H1 (cell line): ENCODE measurements at regions not wholly inside any gene's neighbourhood (a gene's known extent, or its start where the extent isn't known, plus 50 kb on each side); places are given as distances from the start of the nearest gene placed in this dataset.

Source experiments
- CTCF ChIA-PET: fragments of 300-600 bp; sonication (Branson Sonifier 250); formaldehyde crosslinking; loops from one replicate; lab custom pipeline; 2021; ENCODE audit not compliant: partially characterized antibody; lab: Charles Lee
- POLR2A ChIA-PET: fragments of 300-600 bp; sonication (Branson Sonifier 250); formaldehyde crosslinking; loops from one replicate; lab custom pipeline; 2021; ENCODE audit warnings: inconsistent platforms; ENCODE audit not compliant: partially characterized antibody; lab: Charles Lee
- DNase-seq, 2 experiments: peaks; one replicate each; pipeline versions ENCODE4 v3.0.0 to v3.0.0-alpha.2; 2010 to 2022; ENCODE audit warnings: low spot score in 2 of 2, low read depth in 1 of 2, mixed read lengths in 1 of 2
- FAIRE-seq: peaks from 2 replicates; lab custom pipeline; 2011; peaks lifted over from hg19 to GRCh38; lab: Jason Lieb, UNC
- H2AFZ ChIP-seq: 2 replicates; pipeline ENCODE4 v1.8.1; 2012; ENCODE audit warnings: low read length, inconsistent platforms
- H2AK5ac ChIP-seq: 2 replicates; pipeline ENCODE4 v1.6.1; 2013; ENCODE audit warnings: low read depth, low read length
- H2BK120ac ChIP-seq: replicated peaks from 2 replicates; pipeline ENCODE3; 2013; ENCODE audit warnings: low read depth, low read length, inconsistent platforms
- H2BK12ac ChIP-seq: 2 replicates; pipeline ENCODE4 v1.6.1; 2013; ENCODE audit warnings: low read depth, low read length
- H2BK15ac ChIP-seq: 2 replicates; pipeline ENCODE4 v1.6.1; 2013; ENCODE audit warnings: low read length
- H2BK20ac ChIP-seq: 2 replicates; pipeline ENCODE4 v1.6.1; 2013; ENCODE audit warnings: low read length
- H2BK5ac ChIP-seq: 2 replicates; pipeline ENCODE4 v1.6.1; 2013; ENCODE audit warnings: low read depth, low read length
- H3K14ac ChIP-seq: 2 replicates; pipeline ENCODE4 v1.6.1; 2013; ENCODE audit warnings: inconsistent platforms; ENCODE audit not compliant: insufficient read length
- H3K18ac ChIP-seq: 2 replicates; pipeline ENCODE4 v1.6.1; 2013; ENCODE audit warnings: low read length; ENCODE audit errors: extremely low read depth
- H3K23ac ChIP-seq: 2 replicates; pipeline ENCODE4 v1.6.1; 2013; ENCODE audit warnings: inconsistent platforms; ENCODE audit not compliant: insufficient read length
- H3K23me2 ChIP-seq: 2 replicates; pipeline ENCODE4 v1.6.1; 2013; ENCODE audit warnings: low read depth, low read length
- H3K27ac ChIP-seq: 2 replicates; pipeline ENCODE4 v1.6.1; 2011; ENCODE audit warnings: low read depth, low read length, inconsistent platforms
- H3K27me3 ChIP-seq, 4 experiments: replicated peaks in 1 of 4; 1 replicate in 1 of 4; 2 replicates in 3 of 4; pipeline versions ENCODE4 v1.6.1 to v1.8.1; 2011 to 2013; ENCODE audit warnings: low read length in 3 of 4, mild to moderate bottlenecking in 3 of 4, inconsistent platforms in 2 of 4, mixed read lengths in 2 of 4, moderate library complexity in 1 of 4; ENCODE audit not compliant: control insufficient read depth in 3 of 4, insufficient read depth in 3 of 4; ENCODE audit errors: extremely low read depth in 1 of 4
- H3K36me3 ChIP-seq, 4 experiments: 2 replicates each; pipeline versions ENCODE4 v1.6.1 to v1.8.1; 2011 to 2013; ENCODE audit warnings: mild to moderate bottlenecking in 4 of 4, low read length in 3 of 4, moderate library complexity in 2 of 4, control low read depth in 1 of 4, inconsistent platforms in 1 of 4; ENCODE audit not compliant: insufficient read depth in 4 of 4, control insufficient read depth in 2 of 4
- H3K4ac ChIP-seq: replicated peaks from 2 replicates; pipeline ENCODE3; 2013; ENCODE audit warnings: low read length, low read depth, mixed read lengths, inconsistent platforms; ENCODE audit not compliant: insufficient read length
- H3K4me1 ChIP-seq, 4 experiments: replicated peaks in 1 of 4; 1 replicate in 1 of 4; 2 replicates in 3 of 4; pipeline versions ENCODE4 v1.6.1 to v1.8.1; 2011 to 2013; ENCODE audit warnings: low read length in 3 of 4, inconsistent platforms in 2 of 4, mixed read lengths in 1 of 4; ENCODE audit not compliant: insufficient read depth in 4 of 4, control insufficient read depth in 3 of 4
- H3K4me2 ChIP-seq, 2 experiments: 2 replicates each; pipeline versions ENCODE4 v1.6.1 to v1.8.1; 2011 to 2013; ENCODE audit warnings: low read depth in 2 of 2, low read length in 2 of 2, control low read depth in 1 of 2, inconsistent platforms in 1 of 2, mild to moderate bottlenecking in 1 of 2; ENCODE audit not compliant: insufficient read depth in 1 of 2
- H3K4me3 ChIP-seq, 4 experiments: fragments of 200-600, 300-600 bp in 1 of 4; sonication (generic), shearing (Covaris generic), sonication (Bioruptor Twin) in 1 of 4; 2 replicates each; pipeline versions ENCODE4 v1.5.1 to v1.8.1; 2011 to 2016; ENCODE audit warnings: low read length in 4 of 4, low read depth in 3 of 4, control low read depth in 2 of 4, inconsistent platforms in 2 of 4, mild to moderate bottlenecking in 2 of 4, mixed read lengths in 1 of 4, moderate library complexity in 1 of 4; ENCODE audit not compliant: insufficient read depth in 2 of 4; ENCODE audit errors: extremely low read depth in 1 of 4
- H3K56ac ChIP-seq: replicated peaks from 2 replicates; pipeline ENCODE3; 2013; ENCODE audit warnings: low read depth, mild to moderate bottlenecking, mixed read lengths, low read length, inconsistent platforms; ENCODE audit not compliant: insufficient read length
- H3K79me1 ChIP-seq: 2 replicates; pipeline ENCODE4 v1.6.1; 2013; ENCODE audit warnings: low read depth, low read length, control low read depth
- H3K79me2 ChIP-seq, 2 experiments: 2 replicates each; pipeline versions ENCODE4 v1.6.1 to v1.8.1; 2012 to 2013; ENCODE audit warnings: low read length in 2 of 2, mild to moderate bottlenecking in 2 of 2, inconsistent platforms in 1 of 2; ENCODE audit not compliant: insufficient read depth in 2 of 2, control insufficient read depth in 1 of 2
- H3K9ac ChIP-seq, 4 experiments: replicated peaks in 1 of 4; 1 replicate in 1 of 4; 2 replicates in 3 of 4; pipeline versions ENCODE4 v1.6.1 to v1.8.1; 2011 to 2013; ENCODE audit warnings: low read depth in 3 of 4, low read length in 3 of 4, control low read depth in 2 of 4, mild to moderate bottlenecking in 2 of 4, moderate library complexity in 2 of 4, inconsistent platforms in 1 of 4; ENCODE audit errors: extremely low read depth in 1 of 4
- H3K9me3 ChIP-seq, 2 experiments: 2 replicates each; pipeline versions ENCODE4 v1.6.1 to v1.8.1; 2012 to 2013; ENCODE audit warnings: mild to moderate bottlenecking in 2 of 2, moderate library complexity in 2 of 2, control low read depth in 1 of 2, inconsistent platforms in 1 of 2, low read depth in 1 of 2, low read length in 1 of 2, mixed read lengths in 1 of 2; ENCODE audit not compliant: insufficient read depth in 2 of 2
- H4K20me1 ChIP-seq, 2 experiments: replicated peaks in 1 of 2; 2 replicates each; pipeline versions ENCODE3 to v1.8.1; 2011 to 2013; ENCODE audit warnings: inconsistent platforms in 2 of 2, low read length in 2 of 2, mild to moderate bottlenecking in 1 of 2; ENCODE audit not compliant: insufficient read depth in 2 of 2, control insufficient read depth in 1 of 2
- H4K5ac ChIP-seq: 2 replicates; pipeline ENCODE4 v1.6.1; 2013; ENCODE audit warnings: low read length, low read depth, mixed read lengths, inconsistent platforms; ENCODE audit not compliant: insufficient read length
- H4K8ac ChIP-seq: 2 replicates; pipeline ENCODE4 v1.8.0; 2013; ENCODE audit warnings: mild to moderate bottlenecking, moderate library complexity, low read length, inconsistent platforms; ENCODE audit not compliant: insufficient read depth; ENCODE audit errors: extremely low read depth
- H4K91ac ChIP-seq: replicated peaks from 2 replicates; pipeline ENCODE3; 2013; ENCODE audit warnings: low read length, mixed read lengths, inconsistent platforms; ENCODE audit not compliant: insufficient read length
- CHD7 ChIP-seq: fragments of 300-600 bp; sonication (generic); IDR thresholded peaks from 2 replicates; pipeline ENCODE4 v1.7.1; 2012; ENCODE audit warnings: low read length, moderate library complexity, mild to moderate bottlenecking, inconsistent platforms; ENCODE audit not compliant: insufficient replicate concordance
- WGBS, 2 experiments: shearing (Covaris generic) in 1 of 2; methylation state at CpG; one replicate each; pipeline versions ENCODE4 v1.1.6 to v1.1.7; 2013 to 2015; ENCODE audit warnings: low lambda C conversion rate in 2 of 2, mixed read lengths in 2 of 2, inconsistent platforms in 1 of 2, low coverage in 1 of 2, missing lambda C conversion rate in 1 of 2; ENCODE audit not compliant: insufficient replicate concordance in 2 of 2, insufficient coverage in 1 of 2, insufficient read length in 1 of 2; ENCODE audit errors: extremely low coverage in 1 of 2, missing lambda C conversion rate in 1 of 2; 5-methylcytosine and 5-hydroxymethylcytosine counted together

DNA sequence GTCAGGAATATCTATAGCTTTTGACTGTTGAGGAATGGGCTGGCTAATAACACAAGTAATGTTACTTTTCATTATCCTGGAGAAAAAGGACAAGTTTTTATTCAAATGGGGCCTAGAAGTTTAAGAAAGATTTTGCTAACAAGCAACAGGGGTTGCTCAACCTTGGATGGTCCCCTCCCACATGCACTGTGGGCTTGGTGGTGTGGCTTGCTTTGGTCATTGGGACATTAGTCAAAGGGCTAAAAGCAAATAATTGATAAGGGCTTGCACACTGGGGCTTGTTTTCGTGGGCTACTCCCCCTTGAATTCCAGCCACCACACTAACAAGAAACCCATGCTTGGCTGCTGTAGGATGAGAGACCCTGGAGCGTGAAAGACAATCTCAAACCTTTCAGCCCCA lies 127.6 kb downstream of the JCAD start:
- Histone ChIP-seq H2AFZ (no peak overlapping the region), H4K5ac (no peak overlapping the region), H3K36me3 (no peaks in the 10 kb centered on the region), H2BK15ac (no peak overlapping the region), H3K4me2 (no peak overlapping the region), H2BK12ac (no peak overlapping the region), H3K14ac (no peak overlapping the region), H3K4me1 (no peaks in the 10 kb centered on the region), H2AK5ac (no peak overlapping the region), H4K91ac (no peak overlapping the region), H3K4me3 (no peak overlapping the region), H3K4ac (no peak overlapping the region), H3K23me2 (no peaks in the 10 kb centered on the region), H4K8ac (no peak overlapping the region), H3K9ac (no peak overlapping the region), H3K79me2 (no peaks in the 10 kb centered on the region), H4K20me1 (no peaks in the 10 kb centered on the region), H3K23ac (no peak overlapping the region), H2BK20ac (no peak overlapping the region), H3K27ac (no peak overlapping the region), H2BK120ac (no peak overlapping the region), H3K56ac (no peak overlapping the region), H2BK5ac (no peak overlapping the region), H3K79me1 (no peaks in the 10 kb centered on the region), H3K27me3 (no peaks in the 10 kb centered on the region), H3K9me3 (no peaks in the 10 kb centered on the region), H3K18ac (no peak overlapping the region)
- 96% methylated on average over 2 of the region's 2 CpGs; no CpG with 5 or more reads in 1 of the 2 experiments for WGBS, 2 experiments
- FAIRE-seq (no peak), DNase-seq (no peak)
- CTCF ChIA-PET, result no interaction called here
- POLR2A ChIA-PET, result no interaction called here
- no peak for TF ChIP-seq CHD7
